DOHH2 (cell line): ENCODE measurements at regions not wholly inside any gene's neighbourhood (a gene's known extent, or its start where the extent isn't known, plus 50 kb on each side); places are given as distances from the start of the nearest gene placed in this dataset.

ENCODE experiments used
- EZH2phosphoT487 ChIP-seq: fragments of 200-600 bp; sonication (generic); IDR thresholded peaks from 2 replicates; pipeline ENCODE4 v1.6.1; 2017; ENCODE audit warnings: borderline replicate concordance, mild to moderate bottlenecking, antibody characterized with exemption, low read length, moderate library complexity, mixed read lengths
- TF ChIP-seq, protein P1 (sequence below): fragments of 200-600 bp; sonication (generic); IDR thresholded peaks from one replicate; pipeline ENCODE4 v1.5.1; 2014; ENCODE audit warnings: antibody characterized with exemption, mild to moderate bottlenecking, low read depth, low read length; ENCODE audit not compliant: poor library complexity, severe bottlenecking

DNA sequence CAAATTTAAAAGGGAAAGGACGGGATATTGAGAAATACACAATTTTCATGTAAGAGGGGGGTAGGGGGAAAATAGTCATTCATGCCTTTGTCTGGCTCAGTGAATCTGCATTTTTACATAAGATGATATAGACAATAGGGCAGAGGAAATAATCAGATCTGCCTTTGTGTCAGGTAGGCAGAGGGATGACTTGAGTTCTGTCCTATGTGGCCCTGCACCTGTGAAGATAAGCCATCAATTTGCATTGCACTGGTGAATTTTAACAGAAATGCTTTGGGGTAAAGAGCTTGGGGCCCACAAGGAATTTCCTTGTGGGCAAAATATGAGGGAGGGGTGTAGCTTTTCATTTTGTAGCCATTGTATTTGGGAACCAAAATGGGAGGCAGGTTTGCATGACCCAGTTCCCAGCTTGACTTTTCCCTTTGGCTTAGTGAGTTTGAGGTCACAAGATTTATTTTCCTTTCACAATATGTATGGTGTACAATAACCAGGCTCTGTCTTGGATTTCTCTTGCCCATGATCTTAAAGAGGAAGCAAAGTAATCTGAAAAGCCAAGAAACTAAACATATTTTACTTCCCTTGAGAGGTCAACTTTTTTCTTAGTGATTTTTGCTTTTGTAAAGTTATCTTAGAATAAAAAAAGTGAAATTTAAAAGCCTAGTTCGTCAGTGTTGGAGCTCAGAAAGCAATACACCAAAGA is 77.7 kb upstream of the SORL1 start:
- TF ChIP-seq, protein P1, sequence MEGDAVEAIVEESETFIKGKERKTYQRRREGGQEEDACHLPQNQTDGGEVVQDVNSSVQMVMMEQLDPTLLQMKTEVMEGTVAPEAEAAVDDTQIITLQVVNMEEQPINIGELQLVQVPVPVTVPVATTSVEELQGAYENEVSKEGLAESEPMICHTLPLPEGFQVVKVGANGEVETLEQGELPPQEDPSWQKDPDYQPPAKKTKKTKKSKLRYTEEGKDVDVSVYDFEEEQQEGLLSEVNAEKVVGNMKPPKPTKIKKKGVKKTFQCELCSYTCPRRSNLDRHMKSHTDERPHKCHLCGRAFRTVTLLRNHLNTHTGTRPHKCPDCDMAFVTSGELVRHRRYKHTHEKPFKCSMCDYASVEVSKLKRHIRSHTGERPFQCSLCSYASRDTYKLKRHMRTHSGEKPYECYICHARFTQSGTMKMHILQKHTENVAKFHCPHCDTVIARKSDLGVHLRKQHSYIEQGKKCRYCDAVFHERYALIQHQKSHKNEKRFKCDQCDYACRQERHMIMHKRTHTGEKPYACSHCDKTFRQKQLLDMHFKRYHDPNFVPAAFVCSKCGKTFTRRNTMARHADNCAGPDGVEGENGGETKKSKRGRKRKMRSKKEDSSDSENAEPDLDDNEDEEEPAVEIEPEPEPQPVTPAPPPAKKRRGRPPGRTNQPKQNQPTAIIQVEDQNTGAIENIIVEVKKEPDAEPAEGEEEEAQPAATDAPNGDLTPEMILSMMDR: no peak
- no peak for TF ChIP-seq EZH2phosphoT487
